H9 (cell line): ENCODE measurements at regions not wholly inside any gene's neighbourhood (a gene's known extent, or its start where the extent isn't known, plus 50 kb on each side); places are given as distances from the start of the nearest gene placed in this dataset.

Experiments used
- DNase-seq: peaks from one replicate; pipeline ENCODE4 v3.0.0-alpha.2; 2017
- H2AFZ ChIP-seq: one replicate; pipeline ENCODE4 v1.6.1; 2013; ENCODE audit warnings: mild to moderate bottlenecking, low read length, control low read depth, moderate library complexity
- H2AK5ac ChIP-seq: 2 replicates; pipeline ENCODE4 v1.6.1; 2013; ENCODE audit warnings: low read length, control low read depth, mixed read lengths; ENCODE audit not compliant: insufficient read length
- H2BK120ac ChIP-seq: one replicate; pipeline ENCODE4 v1.6.1; 2013; ENCODE audit warnings: low read depth, mild to moderate bottlenecking, low read length, control low read depth, inconsistent platforms; ENCODE audit not compliant: poor library complexity, severe bottlenecking
- H2BK12ac ChIP-seq: 2 replicates; pipeline ENCODE4 v1.6.1; 2013; ENCODE audit warnings: low read length, control low read depth, mixed read lengths, low read depth; ENCODE audit not compliant: insufficient read length
- H2BK15ac ChIP-seq: 2 replicates; pipeline ENCODE4 v1.6.1; 2013; ENCODE audit warnings: low read depth, low read length, control low read depth
- H2BK20ac ChIP-seq: one replicate; pipeline ENCODE4 v1.6.1; 2013; ENCODE audit warnings: low read depth, mild to moderate bottlenecking, low read length, control low read depth, inconsistent platforms; ENCODE audit not compliant: poor library complexity, severe bottlenecking
- H2BK5ac ChIP-seq: 2 replicates; pipeline ENCODE4 v1.6.1; 2013; ENCODE audit warnings: low read length, control low read depth, mixed read lengths; ENCODE audit not compliant: insufficient read length
- H3K14ac ChIP-seq: 2 replicates; pipeline ENCODE4 v1.6.1; 2013; ENCODE audit warnings: low read length, control low read depth; ENCODE audit not compliant: insufficient read depth
- H3K18ac ChIP-seq: 2 replicates; pipeline ENCODE4 v1.6.1; 2013; ENCODE audit warnings: low read depth, mild to moderate bottlenecking, mixed read lengths, low read length, control low read depth; ENCODE audit not compliant: insufficient read length
- H3K23ac ChIP-seq: 2 replicates; pipeline ENCODE4 v1.6.1; 2013; ENCODE audit warnings: low read length, control low read depth, mixed read lengths, low read depth; ENCODE audit not compliant: insufficient read length
- H3K23me2 ChIP-seq: 2 replicates; pipeline ENCODE4 v1.6.1; 2013; ENCODE audit warnings: low read depth, mild to moderate bottlenecking, mixed read lengths, low read length, control low read depth; ENCODE audit not compliant: insufficient read length, poor library complexity, severe bottlenecking
- H3K27ac ChIP-seq: 2 replicates; pipeline ENCODE4 v1.5.1; 2013; ENCODE audit warnings: low read length, control low read depth, mixed read lengths, low read depth; ENCODE audit not compliant: insufficient read length
- H3K27me3 ChIP-seq: 2 replicates; pipeline ENCODE4 v1.6.1; 2013; ENCODE audit warnings: low read length, control low read depth, inconsistent platforms; ENCODE audit not compliant: insufficient read depth
- H3K4ac ChIP-seq: 2 replicates; pipeline ENCODE4 v1.6.1; 2013; ENCODE audit warnings: low read depth, mild to moderate bottlenecking, control low read depth, inconsistent platforms, low read length, moderate library complexity
- H3K4me1 ChIP-seq: 2 replicates; pipeline ENCODE4 v1.6.1; 2013; ENCODE audit warnings: low read length, control low read depth, inconsistent platforms; ENCODE audit not compliant: insufficient read depth
- H3K4me2 ChIP-seq: 2 replicates; pipeline ENCODE4 v1.6.1; 2013; ENCODE audit warnings: low read length, control low read depth, mixed read lengths; ENCODE audit not compliant: insufficient read length, insufficient read depth
- H3K56ac ChIP-seq: 2 replicates; pipeline ENCODE4 v1.6.1; 2013; ENCODE audit warnings: low read depth, mild to moderate bottlenecking, mixed read lengths, low read length, control low read depth; ENCODE audit not compliant: insufficient read length
- H3K79me1 ChIP-seq: 2 replicates; pipeline ENCODE4 v1.6.1; 2013; ENCODE audit warnings: low read depth, mild to moderate bottlenecking, moderate library complexity, low read length, control low read depth, inconsistent platforms; ENCODE audit not compliant: insufficient read depth, poor library complexity, severe bottlenecking
- H3K79me2 ChIP-seq: 2 replicates; pipeline ENCODE4 v1.6.1; 2013; ENCODE audit warnings: low read length, control low read depth, inconsistent platforms; ENCODE audit not compliant: insufficient read depth
- H3K9ac ChIP-seq: 2 replicates; pipeline ENCODE4 v1.6.1; 2013; ENCODE audit warnings: low read length, control low read depth, mixed read lengths; ENCODE audit not compliant: insufficient read length; ENCODE audit errors: extremely low read depth
- H3K9me3 ChIP-seq: one replicate; pipeline ENCODE4 v1.6.1; 2013; ENCODE audit warnings: low read depth, low read length, inconsistent platforms; ENCODE audit not compliant: control insufficient read depth
- H3T11ph ChIP-seq: one replicate; pipeline ENCODE4 v1.6.1; 2013; ENCODE audit warnings: mild to moderate bottlenecking, low read length, control low read depth, inconsistent platforms
- H4K20me1 ChIP-seq: one replicate; pipeline ENCODE4 v1.6.1; 2013; ENCODE audit not compliant: control insufficient read depth, insufficient read length, insufficient read depth
- H4K5ac ChIP-seq: 2 replicates; pipeline ENCODE4 v1.6.1; 2013; ENCODE audit warnings: low read depth, mild to moderate bottlenecking, mixed read lengths, low read length, control low read depth; ENCODE audit not compliant: insufficient read length
- H4K8ac ChIP-seq: replicated peaks from 2 replicates; pipeline ENCODE4 v1.6.1; 2013; ENCODE audit warnings: low read length, control low read depth, mixed read lengths, low read depth; ENCODE audit not compliant: insufficient read length
- H4K91ac ChIP-seq: 2 replicates; pipeline ENCODE4 v1.6.1; 2013; ENCODE audit warnings: low read depth, mild to moderate bottlenecking, moderate library complexity, mixed read lengths, low read length, control low read depth; ENCODE audit not compliant: insufficient read length
- H3K27ac Mint-ChIP-seq, 3 experiments: 2 replicates in 2 of 3; 3 replicates in 1 of 3; pipeline ENCODE4 v1.8.0; 2020 to 2021; ENCODE audit warnings: mixed read lengths in 3 of 3, mild to moderate bottlenecking in 1 of 3, moderate library complexity in 1 of 3
- H3K27me3 Mint-ChIP-seq: 2 replicates; pipeline ENCODE4 v1.8.0; 2021; ENCODE audit warnings: low read depth, mild to moderate bottlenecking, moderate library complexity, mixed read lengths
- H3K36me3 Mint-ChIP-seq, 3 experiments: 2 replicates in 2 of 3; 3 replicates in 1 of 3; pipeline ENCODE4 v1.8.0; 2020 to 2021; ENCODE audit warnings: low read depth in 3 of 3, mixed read lengths in 3 of 3; ENCODE audit not compliant: insufficient read depth in 1 of 3
- H3K4me1 Mint-ChIP-seq, 2 experiments: 2 replicates each; pipeline ENCODE4 v1.8.0; 2020; ENCODE audit warnings: mixed read lengths in 2 of 2
- H3K4me3 Mint-ChIP-seq, 2 experiments: 2 replicates in 1 of 2; 3 replicates in 1 of 2; pipeline ENCODE4 v1.8.0; 2020 to 2021; ENCODE audit warnings: mild to moderate bottlenecking in 2 of 2, mixed read lengths in 2 of 2, moderate library complexity in 1 of 2
- H3K9me3 Mint-ChIP-seq, 2 experiments: 2 replicates in 1 of 2; 3 replicates in 1 of 2; pipeline ENCODE4 v1.8.0; 2020; ENCODE audit warnings: mild to moderate bottlenecking in 2 of 2, mixed read lengths in 2 of 2, moderate library complexity in 1 of 2
- WGBS: extraction: QIAGEN DNeasy Blood & Tissue Kit; methylation state at CpG from one replicate; pipeline ENCODE4 v1.1.7; 2013; ENCODE audit warnings: missing lambda C conversion rate, low lambda C conversion rate, mixed read lengths; ENCODE audit not compliant: insufficient read length; ENCODE audit errors: extremely low coverage; 5-methylcytosine and 5-hydroxymethylcytosine counted together
- TF ChIP-seq, protein P1 (sequence below): fragments of 200-600 bp; sonication (generic); conservative IDR thresholded peaks from 3 replicates; pipeline ENCODE4 v1.8.0; 2021; ENCODE audit warnings: antibody characterized with exemption, mild to moderate bottlenecking

DNA sequence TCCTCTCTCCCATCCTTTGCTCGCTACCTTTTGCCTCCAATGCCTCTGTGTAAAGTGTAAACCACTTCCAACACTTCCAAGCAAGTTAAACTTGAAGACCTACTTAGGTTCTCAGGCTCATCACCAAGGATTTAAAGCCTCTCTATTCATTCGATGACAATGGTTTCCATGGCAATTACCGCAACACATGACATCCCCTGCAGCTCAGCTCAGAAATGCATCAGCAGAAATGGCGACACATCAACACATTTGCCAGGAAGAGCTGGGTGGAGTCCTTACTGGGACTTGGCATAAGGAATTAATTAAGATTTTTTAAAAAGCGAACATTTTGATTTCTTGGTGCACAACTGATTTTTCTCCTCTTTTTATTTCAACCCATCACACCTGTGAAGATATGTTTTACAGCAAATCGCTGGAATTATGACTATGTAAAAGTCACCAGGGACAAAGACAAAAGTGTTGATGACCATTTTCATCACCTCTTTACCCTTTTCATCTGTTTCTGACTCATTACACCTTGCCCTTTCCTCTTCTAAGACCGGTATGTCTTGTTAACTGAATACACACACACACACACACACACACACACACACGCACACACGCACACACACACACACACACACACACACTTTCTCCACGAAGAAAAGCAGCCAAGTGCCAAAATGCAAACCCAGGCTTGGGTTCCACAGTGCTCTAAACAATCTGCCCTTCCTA is 453.4 kb upstream of the CELF2 start:
- Histone ChIP-seq H4K8ac (no peak overlapping the region), H3K14ac (no peak overlapping the region), H2AK5ac (no peak overlapping the region), H3K9ac (no peak overlapping the region), H2AFZ (no peak overlapping the region), H2BK12ac (no peak overlapping the region), H3K4me1 (no peaks in the 10 kb centered on the region), H3K18ac (peak overlapping the region; percentile 2), H3K79me2 (no peaks in the 10 kb centered on the region), H3K27me3 (no peaks in the 10 kb centered on the region), H3K23me2 (no peaks in the 10 kb centered on the region), H3K27ac (no peak overlapping the region), H3T11ph (no peak overlapping the region), H2BK20ac (no peak overlapping the region), H2BK120ac (no peak overlapping the region), H3K56ac (no peak overlapping the region), H3K23ac (no peak overlapping the region), H2BK5ac (no peak overlapping the region), H2BK15ac (no peak overlapping the region), H3K4ac (no peak overlapping the region), H4K20me1 (no peaks in the 10 kb centered on the region), H4K91ac (no peak overlapping the region), H3K4me2 (no peak overlapping the region), H4K5ac (no peak overlapping the region), H3K9me3 (no peaks in the 10 kb centered on the region), H3K79me1 (no peaks in the 10 kb centered on the region)
- peaks cover 2% of the 10 kb centered on the region; the same call in 1 of the 2 replicates for H3K27me3 Mint-ChIP-seq
- peaks cover 0 to 3% of the 10 kb centered on the region in 2 experiments; a peak in 3 of 5 replicates for H3K9me3 Mint-ChIP-seq
- TF ChIP-seq, protein P1, sequence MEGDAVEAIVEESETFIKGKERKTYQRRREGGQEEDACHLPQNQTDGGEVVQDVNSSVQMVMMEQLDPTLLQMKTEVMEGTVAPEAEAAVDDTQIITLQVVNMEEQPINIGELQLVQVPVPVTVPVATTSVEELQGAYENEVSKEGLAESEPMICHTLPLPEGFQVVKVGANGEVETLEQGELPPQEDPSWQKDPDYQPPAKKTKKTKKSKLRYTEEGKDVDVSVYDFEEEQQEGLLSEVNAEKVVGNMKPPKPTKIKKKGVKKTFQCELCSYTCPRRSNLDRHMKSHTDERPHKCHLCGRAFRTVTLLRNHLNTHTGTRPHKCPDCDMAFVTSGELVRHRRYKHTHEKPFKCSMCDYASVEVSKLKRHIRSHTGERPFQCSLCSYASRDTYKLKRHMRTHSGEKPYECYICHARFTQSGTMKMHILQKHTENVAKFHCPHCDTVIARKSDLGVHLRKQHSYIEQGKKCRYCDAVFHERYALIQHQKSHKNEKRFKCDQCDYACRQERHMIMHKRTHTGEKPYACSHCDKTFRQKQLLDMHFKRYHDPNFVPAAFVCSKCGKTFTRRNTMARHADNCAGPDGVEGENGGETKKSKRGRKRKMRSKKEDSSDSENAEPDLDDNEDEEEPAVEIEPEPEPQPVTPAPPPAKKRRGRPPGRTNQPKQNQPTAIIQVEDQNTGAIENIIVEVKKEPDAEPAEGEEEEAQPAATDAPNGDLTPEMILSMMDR = no peak
- no CpG with 5 or more reads among the region's 10 CpGs for WGBS
- no peak for DNase-seq
- H3K36me3 Mint-ChIP-seq = peaks cover 0 to 4% (median 2%) of the 10 kb centered on the region in 3 experiments; a peak in 3 of 7 replicates
- H3K4me3 Mint-ChIP-seq = no peak overlapping the region
- H3K4me1 Mint-ChIP-seq = peaks cover 6 to 13% of the 10 kb centered on the region in 2 experiments
- H3K27ac Mint-ChIP-seq = no peak overlapping the region; a peak in 1 of 7 replicates
